IMR-90 (cell line): ENCODE measurements at regions not wholly inside any gene's neighbourhood (a gene's known extent, or its start where the extent isn't known, plus 50 kb on each side); places are given as distances from the start of the nearest gene placed in this dataset.

Source experiments
- ATAC-seq: fragments of 200-7000 bp; cut with Tn5 transposase; 2 replicates; pipeline ENCODE4 v1.9.1; 2020; ENCODE audit warnings: low read depth, mild to moderate bottlenecking, moderate library complexity
- BruUV-seq: library from RNA; stranded (reverse); fragments of 400-500 nt; replicated peaks from 2 replicates; lab custom pipeline; 2021; lab: Mats Ljungman, UMichigan
- CTCF ChIA-PET: fragments of 300-600 bp; formaldehyde crosslinking; extraction: SDS; loops from one replicate; lab custom pipeline; 2021; ENCODE audit warnings: antibody characterized with exemption; lab: Yijun Ruan, JAX
- POLR2A ChIA-PET: fragments of 300-600 bp; sonication (Branson Sonifier 250); formaldehyde crosslinking; loops from one replicate; lab custom pipeline; 2022; ENCODE audit warnings: antibody characterized with exemption; ENCODE audit not compliant: unreplicated experiment; lab: Charles Lee
- DNase-seq: peaks from one replicate; pipeline ENCODE4 v3.0.0; 2013
- H2AFZ ChIP-seq: replicated peaks from 2 replicates; pipeline ENCODE3; 2013; ENCODE audit warnings: low read length, mild to moderate bottlenecking; ENCODE audit not compliant: poor library complexity
- H2AK5ac ChIP-seq: 2 replicates; pipeline ENCODE4 v1.6.1; 2013; ENCODE audit warnings: low read depth, low read length, inconsistent platforms
- H2AK9ac ChIP-seq: replicated peaks from 2 replicates; pipeline ENCODE3; 2013; ENCODE audit warnings: mild to moderate bottlenecking, low read depth, low read length, moderate library complexity; ENCODE audit not compliant: poor library complexity
- H2BK120ac ChIP-seq: 2 replicates; pipeline ENCODE4 v1.6.1; 2013; ENCODE audit warnings: low read depth, low read length, inconsistent platforms
- H2BK15ac ChIP-seq: 3 replicates; pipeline ENCODE4 v1.6.1; 2013; ENCODE audit warnings: low read depth, low read length, inconsistent platforms
- H2BK20ac ChIP-seq: 2 replicates; pipeline ENCODE4 v1.6.1; 2013; ENCODE audit warnings: low read depth, mild to moderate bottlenecking, inconsistent platforms, low read length, moderate library complexity
- H2BK5ac ChIP-seq: 2 replicates; pipeline ENCODE4 v1.6.1; 2013; ENCODE audit warnings: mild to moderate bottlenecking, low read depth, low read length, inconsistent platforms; ENCODE audit not compliant: poor library complexity, severe bottlenecking
- H3K14ac ChIP-seq: replicated peaks from 2 replicates; pipeline ENCODE4 v1.6.1; 2013; ENCODE audit warnings: low read depth, low read length, inconsistent platforms
- H3K18ac ChIP-seq: 2 replicates; pipeline ENCODE4 v1.6.1; 2013; ENCODE audit warnings: low read depth, low read length, control low read depth
- H3K23ac ChIP-seq: 2 replicates; pipeline ENCODE4 v1.6.1; 2013; ENCODE audit warnings: low read depth, low read length, inconsistent platforms
- H3K27ac ChIP-seq: 2 replicates; pipeline ENCODE4 v1.5.1; 2013; ENCODE audit warnings: mild to moderate bottlenecking, control low read depth, low read length; ENCODE audit not compliant: insufficient read depth
- H3K27me3 ChIP-seq: 2 replicates; pipeline ENCODE4 v1.6.1; 2013; ENCODE audit warnings: low read length; ENCODE audit not compliant: control insufficient read depth, insufficient read depth
- H3K36me3 ChIP-seq: 2 replicates; pipeline ENCODE4 v1.6.1; 2013; ENCODE audit warnings: low read length, mixed read lengths; ENCODE audit not compliant: control insufficient read depth, insufficient read depth
- H3K4ac ChIP-seq: 2 replicates; pipeline ENCODE4 v1.6.1; 2013; ENCODE audit warnings: low read depth, low read length, inconsistent platforms
- H3K4me1 ChIP-seq: 2 replicates; pipeline ENCODE4 v1.6.1; 2013; ENCODE audit warnings: low read length, mixed read lengths; ENCODE audit not compliant: control insufficient read depth, insufficient read depth
- H3K4me2 ChIP-seq: 2 replicates; pipeline ENCODE4 v1.6.1; 2013; ENCODE audit warnings: low read depth, mild to moderate bottlenecking, control low read depth, low read length, moderate library complexity
- H3K4me3 ChIP-seq: 2 replicates; pipeline ENCODE4 v1.5.1; 2013; ENCODE audit warnings: low read depth, mild to moderate bottlenecking, control low read depth, low read length, moderate library complexity; ENCODE audit not compliant: insufficient read depth
- H3K56ac ChIP-seq: 2 replicates; pipeline ENCODE4 v1.6.1; 2013; ENCODE audit warnings: low read length, inconsistent platforms; ENCODE audit not compliant: insufficient read depth; ENCODE audit errors: extremely low read depth
- H3K79me1 ChIP-seq, 2 experiments: 2 replicates each; pipeline ENCODE4 v1.6.1; 2013; ENCODE audit warnings: low read length in 2 of 2, inconsistent platforms in 1 of 2, low read depth in 1 of 2
- H3K9ac ChIP-seq: 2 replicates; pipeline ENCODE4 v1.6.1; 2013; ENCODE audit warnings: low read depth, low read length, control low read depth
- H3K9me1 ChIP-seq: 2 replicates; pipeline ENCODE4 v1.6.1; 2013; ENCODE audit warnings: low read length, inconsistent platforms; ENCODE audit not compliant: insufficient read depth
- H3K9me3 ChIP-seq: 2 replicates; pipeline ENCODE4 v1.6.1; 2013; ENCODE audit warnings: low read length; ENCODE audit not compliant: control insufficient read depth, insufficient read depth
- H4K20me1 ChIP-seq: 2 replicates; pipeline ENCODE4 v1.6.1; 2013; ENCODE audit warnings: low read length, inconsistent platforms; ENCODE audit not compliant: insufficient read depth
- H4K5ac ChIP-seq: 2 replicates; pipeline ENCODE4 v1.6.1; 2013; ENCODE audit warnings: mild to moderate bottlenecking, low read depth, low read length, control low read depth
- H4K8ac ChIP-seq, 2 experiments: 2 replicates each; pipeline ENCODE4 v1.6.1; 2013; ENCODE audit warnings: low read depth in 2 of 2, low read length in 2 of 2, control low read depth in 1 of 2, inconsistent platforms in 1 of 2
- H4K91ac ChIP-seq: 2 replicates; pipeline ENCODE4 v1.6.1; 2013; ENCODE audit warnings: low read depth, low read length, inconsistent platforms; ENCODE audit not compliant: insufficient read depth
- BHLHE40 ChIP-seq: fragments of 150-350 bp; IDR thresholded peaks from 2 replicates; pipeline ENCODE4 v1.6.1; 2016; ENCODE audit warnings: mild to moderate bottlenecking, low read depth, low read length
- CEBPB ChIP-seq: IDR thresholded peaks from 2 replicates; pipeline ENCODE4 v1.6.1; 2012; ENCODE audit warnings: low read depth, low read length, improper control_type of control experiment
- CHD1 ChIP-seq: IDR thresholded peaks from 2 replicates; pipeline ENCODE4 v1.6.1; 2012; ENCODE audit warnings: low read depth, low read length, improper control_type of control experiment
- CTCF ChIP-seq: conservative IDR thresholded peaks from 2 replicates; pipeline ENCODE4 v1.5.1; 2012; ENCODE audit warnings: mild to moderate bottlenecking, low read depth, low read length, improper control_type of control experiment
- FOS ChIP-seq: fragments of 150-350 bp; IDR thresholded peaks from 2 replicates; pipeline ENCODE4 v1.6.1; 2016; ENCODE audit warnings: low read depth, low read length
- MAFK ChIP-seq: IDR thresholded peaks from 2 replicates; pipeline ENCODE4 v1.6.1; 2012; ENCODE audit warnings: low read depth, low read length, improper control_type of control experiment
- MAZ ChIP-seq: IDR thresholded peaks from 2 replicates; pipeline ENCODE4 v1.6.1; 2012; ENCODE audit warnings: low read depth, mild to moderate bottlenecking, low read length, improper control_type of control experiment, moderate library complexity, borderline replicate concordance
- MXI1 ChIP-seq: IDR thresholded peaks from 2 replicates; pipeline ENCODE4 v1.6.1; 2012; ENCODE audit warnings: low read depth, mild to moderate bottlenecking, low read length, moderate library complexity, borderline replicate concordance
- POLR2A ChIP-seq: IDR thresholded peaks from 2 replicates; pipeline ENCODE4 v1.6.1; 2012; ENCODE audit warnings: mild to moderate bottlenecking, low read depth, low read length
- RCOR1 ChIP-seq: IDR thresholded peaks from 2 replicates; pipeline ENCODE4 v1.6.1; 2012; ENCODE audit warnings: mild to moderate bottlenecking, low read length, improper control_type of control experiment; ENCODE audit not compliant: insufficient replicate concordance
- RFX5 ChIP-seq: IDR thresholded peaks from 2 replicates; pipeline ENCODE4 v1.8.0; 2012; ENCODE audit warnings: low read depth, mild to moderate bottlenecking, low read length, moderate library complexity
- SMC3 ChIP-seq: fragments of 150-350 bp; IDR thresholded peaks from 2 replicates; pipeline ENCODE4 v1.6.1; 2016; ENCODE audit warnings: low read depth, mild to moderate bottlenecking, antibody characterized with exemption, low read length, moderate library complexity
- USF2 ChIP-seq: fragments of 150-350 bp; IDR thresholded peaks from 2 replicates; pipeline ENCODE4 v1.6.1; 2017; ENCODE audit warnings: mild to moderate bottlenecking, antibody characterized with exemption, low read length, low read depth
- WGBS, 2 experiments: methylation state at CpG; one replicate each; pipeline versions ENCODE4 v1.1.5 to v1.1.7; 2013; ENCODE audit warnings: missing lambda C conversion rate in 2 of 2; ENCODE audit not compliant: insufficient read length in 1 of 2; ENCODE audit errors: extremely low coverage in 2 of 2; 5-methylcytosine and 5-hydroxymethylcytosine counted together
- dilution Hi-C: fragments of 300-500 bp; cut with HindIII; formaldehyde crosslinking; loops from one replicate; pipeline ENCODE4 v1.14.3; 2018; ENCODE audit warnings: low sequenced_read_pairs; ENCODE audit not compliant: unreplicated experiment
- in situ Hi-C: fragments of 300-500 bp; cut with MboI; formaldehyde crosslinking; loops from 3 replicates; pipeline ENCODE4 v1.14.3; 2019; ENCODE audit warnings: low sequenced_read_pairs, inconsistent platforms, mixed read lengths
- intact Hi-C: fragments of 100-400 bp; cut with micrococcal nuclease; formaldehyde crosslinking; loops from 2 replicates; pipeline ENCODE4 v1.10.0; 2022
- TF ChIP-seq, protein P1 (sequence below): fragments of 150-350 bp; IDR thresholded peaks from 2 replicates; pipeline ENCODE4 v1.6.1; 2016; ENCODE audit warnings: low read depth, mild to moderate bottlenecking, low read length, moderate library complexity, borderline replicate concordance

DNA sequence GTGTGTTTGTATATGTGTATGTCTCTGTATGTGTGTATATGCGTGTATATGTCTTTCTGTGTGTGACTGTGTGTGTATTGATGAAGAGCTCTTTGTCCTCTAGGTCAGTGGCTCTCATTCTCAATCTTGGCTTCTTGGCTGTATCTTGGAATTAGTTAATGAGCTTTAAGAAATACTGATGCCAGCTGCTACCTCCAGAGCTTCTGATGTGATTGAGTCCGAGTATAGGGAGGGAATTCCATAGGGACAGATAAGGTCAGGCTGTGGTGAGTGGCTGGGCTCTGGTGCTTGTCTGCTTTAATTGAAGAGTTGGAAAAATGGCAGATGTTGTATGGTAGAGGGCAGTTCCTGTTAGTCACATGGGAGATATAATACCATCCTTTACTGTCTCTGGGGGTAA lies 140.1 kb downstream of the C12orf75 start:
- Histone ChIP-seq H2BK15ac (no peak overlapping the region), H3K4me3 (no peak overlapping the region), H2BK120ac (no peak overlapping the region), H4K91ac (no peak overlapping the region), H4K8ac (no peak overlapping the region), H3K18ac (no peak overlapping the region), H3K27ac (no peak overlapping the region), H3K9me1 (no peaks in the 10 kb centered on the region; the same call in 1 of the 2 replicates), H3K9me3 (no peaks in the 10 kb centered on the region), H3K79me1 (no peaks in the 10 kb centered on the region), H3K56ac (no peak overlapping the region), H3K27me3 (peaks cover 4% of the 10 kb centered on the region), H3K14ac (no peak overlapping the region), H3K9ac (no peak overlapping the region), H3K36me3 (no peaks in the 10 kb centered on the region), H2BK20ac (no peak overlapping the region), H3K23ac (no peak overlapping the region), H2AK9ac (no peak overlapping the region), H2BK5ac (peak overlapping the region; percentile 59), H3K4ac (no peak overlapping the region), H3K4me2 (no peak overlapping the region), H4K20me1 (no peaks in the 10 kb centered on the region), H3K4me1 (no peaks in the 10 kb centered on the region), H2AFZ (no peak overlapping the region), H2AK5ac (no peak overlapping the region), H4K5ac (no peak overlapping the region)
- dilution Hi-C loops: no loop called here
- DNase-seq (no peak), ATAC-seq (no peak)
- 43% methylated on average over 2 of the region's 2 CpGs; no CpG with 5 or more reads in 1 of the 2 experiments for WGBS, 2 experiments
- no peak for TF ChIP-seq RFX5
- no peak for TF ChIP-seq SMC3
- TF ChIP-seq RCOR1: no peak
- no peak for TF ChIP-seq CHD1
- TF ChIP-seq FOS: no peak
- TF ChIP-seq USF2: no peak
- TF ChIP-seq CTCF: no peak
- TF ChIP-seq BHLHE40: no peak
- TF ChIP-seq POLR2A: no peak
- no peak for TF ChIP-seq MAZ
- TF ChIP-seq, protein P1, sequence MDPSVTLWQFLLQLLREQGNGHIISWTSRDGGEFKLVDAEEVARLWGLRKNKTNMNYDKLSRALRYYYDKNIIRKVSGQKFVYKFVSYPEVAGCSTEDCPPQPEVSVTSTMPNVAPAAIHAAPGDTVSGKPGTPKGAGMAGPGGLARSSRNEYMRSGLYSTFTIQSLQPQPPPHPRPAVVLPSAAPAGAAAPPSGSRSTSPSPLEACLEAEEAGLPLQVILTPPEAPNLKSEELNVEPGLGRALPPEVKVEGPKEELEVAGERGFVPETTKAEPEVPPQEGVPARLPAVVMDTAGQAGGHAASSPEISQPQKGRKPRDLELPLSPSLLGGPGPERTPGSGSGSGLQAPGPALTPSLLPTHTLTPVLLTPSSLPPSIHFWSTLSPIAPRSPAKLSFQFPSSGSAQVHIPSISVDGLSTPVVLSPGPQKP: no peak
- TF ChIP-seq MAFK: no peak
- TF ChIP-seq MXI1: no peak
- no peak for TF ChIP-seq CEBPB
- intact Hi-C loops: no loop called here
- ChIA-PET POLR2A (no interaction called here), CTCF (interaction anchor here (1.0 kb wide), 1 partner anchor 16 kb away, joined by 3 read pairs; no protein-coding TSS in a partner anchor)
- no TSS peak for BruUV-seq
- in situ Hi-C loops: no loop called here
